Umbilical cord (tissue), 1 donor: ENCODE measurements at regions not wholly inside any gene's neighbourhood (a gene's known extent, or its start where the extent isn't known, plus 50 kb on each side); places are given as distances from the start of the nearest gene placed in this dataset.
"Not testable (repeated sequence)": the region's sequence is repeated elsewhere in the genome, so short reads cannot be mapped to it uniquely, and the experiment has no call there.

Experiments
- DNase-seq: peaks from one replicate; pipeline ENCODE4 v3.0.0-alpha.2; 2015; ENCODE audit warnings: low spot score

DNA sequence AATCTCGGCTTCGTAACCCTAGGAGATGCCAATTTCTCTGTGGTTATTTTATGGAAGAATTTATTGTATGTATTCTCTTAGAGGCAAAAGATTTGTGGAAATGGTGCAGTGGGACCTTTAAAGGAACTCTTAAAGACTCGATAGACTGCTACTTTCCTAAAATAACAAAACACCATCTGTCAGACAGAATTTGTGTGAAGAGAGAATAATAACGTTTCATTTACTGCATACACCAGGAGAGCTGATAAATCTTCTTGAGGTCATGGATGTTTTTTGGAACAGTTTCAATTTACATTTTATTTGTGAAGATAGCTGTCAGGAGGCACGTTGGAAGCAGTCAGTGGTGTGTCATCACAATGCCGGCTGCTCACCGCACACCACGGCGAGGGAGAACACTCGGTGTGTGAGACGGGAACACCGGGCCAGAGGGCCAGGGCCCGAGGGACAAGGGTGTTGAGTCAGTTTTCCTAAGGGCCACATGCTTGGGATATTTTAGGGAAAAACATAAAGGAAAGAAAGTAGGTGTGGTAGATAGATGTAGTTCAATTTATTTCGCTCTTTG lies 1681.0 kb upstream of the DDX18 start:
- DNase-seq, result no peak

GRCh38 chr2:116141891-116142474 lies 1672.5 kb upstream of the DDX18 start:
- DNase-seq, result no peak

DNA sequence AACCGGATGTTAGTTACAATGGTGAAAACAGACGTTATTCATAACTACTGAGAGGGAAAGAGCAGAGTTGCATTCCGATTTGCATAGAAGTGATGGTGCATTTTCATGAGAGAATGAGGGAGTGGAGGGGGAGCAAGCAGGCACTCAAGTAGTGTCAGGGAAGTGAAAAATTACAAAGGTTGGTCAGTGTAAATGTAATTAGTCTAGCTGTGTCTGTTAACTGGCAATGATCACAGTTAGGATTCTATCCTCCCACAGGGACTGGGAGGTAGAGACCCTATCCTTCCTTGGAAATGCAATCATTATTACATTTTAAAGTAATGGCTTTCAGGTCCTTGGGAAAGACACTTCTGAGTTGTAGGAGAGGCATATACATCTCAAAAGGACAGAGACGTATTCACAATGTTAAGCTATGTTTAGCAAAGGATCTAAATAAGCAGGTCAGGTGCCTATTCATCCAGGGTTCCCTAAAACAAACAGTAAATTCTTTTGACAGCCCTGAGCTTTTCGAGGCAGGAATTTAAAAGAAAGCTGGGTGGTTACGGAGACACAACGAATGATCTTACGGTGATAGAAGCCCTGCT lies 1671.8 kb upstream of the DDX18 start:
- no peak for DNase-seq

GRCh38 chr2:116145031-116145430 lies 1669.5 kb upstream of the DDX18 start:
- no peak for DNase-seq

DNA sequence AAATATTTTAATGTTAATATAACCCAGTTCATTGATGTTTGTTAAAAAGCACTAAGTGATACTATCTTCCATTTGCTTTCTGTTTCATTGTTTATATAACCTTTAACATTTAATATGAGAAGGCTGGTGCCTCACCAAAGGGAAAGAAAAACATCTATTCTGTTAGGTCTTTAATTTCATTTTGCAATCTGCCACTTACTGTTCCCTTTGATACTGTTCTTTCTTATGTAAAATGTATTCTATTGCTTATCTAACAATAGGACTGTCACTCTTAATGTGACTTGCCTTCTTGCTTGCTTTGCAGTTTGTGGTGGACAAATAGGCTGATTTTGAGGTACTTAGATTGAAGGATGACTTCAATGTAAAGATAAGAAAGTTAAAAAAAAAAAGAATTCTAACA lies 1666.1 kb upstream of the DDX18 start:
- DNase-seq, result no peak

GRCh38 chr2:116153729-116154128 lies 1660.8 kb upstream of the DDX18 start:
- DNase-seq, result no peak

DNA sequence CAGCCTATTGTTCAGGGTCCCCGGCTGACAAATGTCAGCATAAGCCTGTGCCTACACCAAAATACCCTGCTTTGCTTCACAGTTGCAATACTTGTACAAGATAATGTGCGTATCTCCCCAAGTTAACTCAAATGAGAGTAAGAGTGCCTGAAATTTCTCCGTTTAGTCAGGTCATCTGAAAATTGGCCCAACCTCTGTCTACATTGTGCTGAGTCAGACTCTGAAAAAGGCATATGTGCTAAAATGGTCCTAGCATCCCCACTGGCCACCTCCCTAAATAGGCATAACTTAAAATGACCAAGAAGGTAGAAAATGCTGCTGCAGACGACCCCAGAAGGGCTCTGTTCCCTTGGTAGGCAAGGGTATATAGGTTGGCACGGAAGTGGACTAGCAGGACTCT lies 1653.8 kb upstream of the DDX18 start:
- DNase-seq, result no peak

DNA sequence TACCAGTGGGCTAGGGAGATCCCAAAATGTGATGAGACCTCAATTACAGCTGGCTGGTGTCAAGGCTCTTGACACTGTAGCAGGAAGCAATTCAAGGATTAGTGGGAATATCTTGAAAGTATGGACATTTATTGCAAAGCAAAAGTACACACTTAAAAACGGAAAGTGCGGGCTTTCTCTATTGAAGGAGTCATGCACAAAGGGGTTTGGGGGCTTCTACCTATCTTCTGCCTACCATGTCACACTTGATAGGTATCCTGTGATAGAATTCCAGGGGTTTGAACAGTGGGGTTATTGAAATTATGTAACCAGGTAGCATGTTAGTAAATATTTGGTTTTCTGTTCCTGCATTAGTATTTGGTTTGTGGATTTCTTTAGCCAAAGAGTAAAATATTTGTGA lies 1652.1 kb upstream of the DDX18 start:
- no peak for DNase-seq

- no peak for DNase-seq
These were observed 1647.4 kb upstream of the DDX18 start for GRCh38 chr2:116167107-116167506.

DNA sequence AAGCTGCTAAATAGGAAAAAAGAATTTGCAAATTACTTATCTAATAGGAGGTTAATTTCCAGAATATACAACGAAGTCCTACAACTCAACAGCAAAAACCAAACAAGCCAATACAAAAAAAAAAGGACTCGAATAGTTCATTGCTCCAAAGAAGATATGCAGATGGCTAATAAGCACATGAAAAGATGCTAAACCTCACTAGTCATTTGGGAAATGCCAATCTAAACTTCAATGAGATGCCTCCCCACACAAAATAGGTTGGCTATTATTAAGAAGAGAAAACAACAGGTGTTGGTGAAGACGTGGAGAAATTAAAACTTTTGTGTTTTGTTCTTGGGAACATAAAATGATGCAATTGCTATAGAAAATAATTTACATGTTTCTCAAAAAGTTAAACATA lies 1634.4 kb upstream of the DDX18 start:
- no peak for DNase-seq

DNA sequence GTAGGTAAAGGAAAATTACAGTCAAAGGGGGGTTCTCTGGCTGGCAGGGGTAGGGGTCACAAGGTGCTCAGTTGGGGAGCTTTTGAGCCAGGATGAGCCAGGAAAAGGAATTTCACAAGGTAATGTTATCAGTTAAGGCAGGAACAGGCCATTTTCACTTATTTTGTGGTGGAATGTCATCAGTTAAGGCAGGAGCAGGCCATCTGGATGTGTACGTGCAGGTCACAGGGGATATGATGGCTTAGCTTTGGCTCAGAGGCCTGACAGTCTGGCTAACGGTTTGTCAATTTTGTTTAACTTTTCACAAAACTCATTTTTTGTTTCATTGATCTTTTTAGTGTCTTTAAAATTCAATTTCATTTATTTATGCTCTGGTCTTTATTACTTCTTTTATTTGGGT lies 1623.8 kb upstream of the DDX18 start:
- DNase-seq, result not testable (repeated sequence)

DNA sequence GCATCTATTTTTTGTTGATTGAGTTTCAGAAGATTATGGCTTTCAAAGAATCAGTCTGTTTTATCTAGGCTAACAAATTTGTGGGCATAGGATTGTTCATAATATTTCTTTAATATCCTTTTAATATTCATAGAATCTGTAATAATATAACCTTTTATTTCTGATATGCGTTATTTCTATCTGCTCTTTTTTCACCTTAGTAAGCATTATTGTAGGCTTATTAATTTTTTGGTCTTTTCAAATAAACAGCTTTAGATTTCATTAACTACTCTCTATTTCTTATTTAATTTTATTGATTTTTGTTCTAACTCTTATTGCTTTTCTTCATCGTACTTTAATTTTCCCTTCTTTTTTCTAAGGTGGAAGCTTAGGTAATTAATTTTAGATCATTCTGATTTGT lies 1614.4 kb upstream of the DDX18 start:
- DNase-seq, result no peak

DNA sequence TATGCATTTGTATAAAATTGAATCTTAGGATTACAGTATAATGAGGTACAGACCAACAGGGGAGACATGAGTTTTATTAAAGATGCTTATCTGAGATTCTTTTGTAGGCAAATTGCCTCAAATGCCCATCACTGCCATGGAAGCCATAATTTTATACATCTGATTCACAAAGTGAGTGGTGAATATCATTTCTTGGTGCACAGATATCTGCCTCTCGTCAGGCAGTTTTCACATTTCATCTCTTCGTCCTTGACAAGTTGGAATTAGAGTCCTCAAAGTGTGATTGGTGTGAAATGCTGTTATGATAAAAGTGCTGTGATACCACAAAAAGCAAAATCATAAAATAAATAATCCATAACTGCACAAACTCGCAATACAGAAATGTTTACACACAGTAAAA lies 1602.8 kb upstream of the DDX18 start:
- DNase-seq, result no peak

GRCh38 chr2:116222793-116223192 lies 1591.7 kb upstream of the DDX18 start:
- DNase-seq, result no peak

- no peak for DNase-seq
These were observed 1590.6 kb upstream of the DDX18 start for GRCh38 chr2:116223912-116224311.

DNA sequence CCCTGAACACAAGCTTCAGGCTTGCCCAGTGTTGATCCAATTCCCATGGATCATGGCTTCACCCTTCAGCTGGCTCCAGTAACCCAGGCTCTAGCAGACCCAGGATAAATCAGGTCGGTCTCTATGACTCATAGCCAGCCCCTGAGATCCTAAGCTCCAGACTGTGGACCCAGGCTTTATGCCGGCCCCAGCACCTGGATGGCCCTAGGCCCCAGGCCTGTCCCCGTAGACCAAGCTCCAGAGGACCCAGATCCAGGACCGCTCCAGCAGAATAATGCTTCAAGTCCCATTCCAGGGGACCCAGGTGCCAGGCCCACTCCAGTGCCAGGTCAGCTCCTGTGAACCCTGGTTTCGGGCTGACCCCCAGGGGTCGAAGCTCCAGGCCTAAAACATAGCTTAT lies 1589.9 kb upstream of the DDX18 start:
- no peak for DNase-seq

DNA sequence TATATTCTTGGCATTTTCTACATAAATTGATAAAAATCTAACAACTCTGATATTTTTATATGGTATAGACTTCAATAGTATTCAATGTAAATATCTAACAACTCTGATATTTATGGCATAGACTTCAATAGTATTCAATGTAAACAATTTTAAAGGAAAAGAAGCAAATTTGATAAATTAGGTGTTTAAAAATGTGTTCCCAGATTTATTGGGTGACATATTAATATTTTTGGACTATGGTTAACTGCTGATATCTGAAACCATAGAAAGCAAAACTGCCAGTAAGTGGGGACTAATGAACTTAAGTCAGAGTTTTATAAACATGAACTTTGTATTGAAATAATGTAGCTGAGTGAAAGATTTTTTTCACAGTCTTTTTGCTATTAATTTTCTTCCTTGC lies 1576.0 kb upstream of the DDX18 start:
- DNase-seq, result no peak

DNA sequence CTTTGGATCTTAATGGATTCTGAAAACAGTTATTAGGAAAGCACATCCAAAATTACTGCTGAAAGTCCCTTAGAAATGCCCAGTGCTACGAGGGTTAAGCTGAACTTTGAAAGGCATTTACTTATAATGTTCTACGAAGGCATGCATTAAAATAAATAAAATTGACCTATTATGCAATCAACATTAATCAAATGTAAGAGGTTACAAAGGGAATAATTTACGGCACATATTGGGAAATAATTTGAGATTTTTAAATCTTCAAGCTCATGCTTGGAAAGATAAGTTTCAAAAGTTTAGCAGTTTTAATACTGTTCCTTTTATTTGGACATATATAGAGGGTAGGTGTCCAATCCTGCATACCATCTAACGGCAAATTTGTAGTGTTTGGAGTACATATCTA lies 1564.1 kb upstream of the DDX18 start:
- no peak for DNase-seq

- no peak for DNase-seq
These were observed 1549.6 kb upstream of the DDX18 start for GRCh38 chr2:116264872-116265271.

DNA sequence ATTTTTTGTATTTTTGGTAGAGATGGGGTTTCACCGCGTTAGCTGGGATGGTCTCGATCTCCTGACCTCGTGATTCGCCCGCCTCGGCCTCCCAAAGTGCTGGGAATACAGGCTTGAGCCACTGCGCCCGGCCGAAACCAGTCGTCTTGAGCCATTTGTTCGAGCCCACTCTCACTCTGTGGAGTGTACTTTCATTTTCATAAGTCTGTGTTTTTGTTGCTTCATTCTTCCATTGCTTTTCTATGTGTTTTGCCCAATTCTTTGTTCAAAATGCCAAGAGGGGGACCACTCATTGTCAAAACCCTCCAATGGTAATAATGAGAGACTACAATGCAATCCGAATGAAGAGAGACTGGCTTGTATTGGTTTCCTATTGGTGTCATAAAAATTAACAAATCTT lies 1545.5 kb upstream of the DDX18 start:
- no peak for DNase-seq

- no peak for DNase-seq
These were observed 1510.2 kb upstream of the DDX18 start for GRCh38 chr2:116304328-116304727.

DNA sequence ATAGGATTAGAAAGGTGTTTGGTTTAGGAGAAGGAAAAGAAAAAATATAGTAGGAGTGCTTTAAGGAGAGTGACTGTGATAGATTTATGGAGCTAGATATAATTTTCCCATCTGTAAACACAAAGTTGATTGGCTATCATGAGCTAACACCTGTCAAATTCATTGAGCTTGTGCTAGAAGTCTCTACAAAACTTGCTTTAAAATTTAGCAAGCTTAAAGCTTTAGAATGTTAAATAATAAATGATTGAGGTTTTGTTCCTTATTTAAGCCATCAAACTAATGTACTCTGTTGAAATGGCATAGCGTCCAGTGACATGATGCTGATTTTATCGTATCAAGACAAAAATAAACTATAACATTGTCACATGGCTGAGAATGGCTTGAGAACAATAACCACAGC lies 1497.4 kb upstream of the DDX18 start:
- no peak for DNase-seq

- DNase-seq, result not testable (repeated sequence)
These were observed 1495.9 kb upstream of the DDX18 start for GRCh38 chr2:116318551-116318950.

GRCh38 chr2:116319001-116319400 lies 1495.5 kb upstream of the DDX18 start:
- no peak for DNase-seq
